ENCODE measurements at regions not wholly inside any gene's neighbourhood (a gene's known extent, or its start where the extent isn't known, plus 50 kb on each side); places are given as distances from the start of the nearest gene placed in this dataset.

GRCh38 chrX:128664211-128664610, 612.0 kb upstream of the ACTRT1 start:
- ATAC-seq (no peak), DNase-seq (ENCODE audit: low read depth in 1 of 2, low spot score in 1 of 2) (no peak), FAIRE-seq (peak; percentile 23)
- Histone ChIP-seq H3K4me2 (no peak overlapping the region), H3K4me3 (no peak overlapping the region), H3K9me3 (no peaks in the 10 kb centered on the region), H3K27ac (no peak overlapping the region), H3K4me1 (no peaks in the 10 kb centered on the region)
- 31% methylated on average over 1 of the region's 1 CpG for WGBS (ENCODE audit: missing lambda C conversion rate)
- TF ChIP-seq MAZ (IDR thresholded peaks at IDR 0.05; ENCODE audit: borderline replicate concordance, low read depth, low read length) (no peak), ZFP36 (IDR thresholded peaks at IDR 0.05; ENCODE audit: borderline replicate concordance, partially characterized antibody) (no peak), ZC3H11A (IDR thresholded peaks at IDR 0.05) (no peak), CEBPB (IDR thresholded peaks at IDR 0.05) (no peak), GATA3 (IDR thresholded peaks at IDR 0.05; ENCODE audit: borderline replicate concordance) (no peak), HDAC2 (IDR thresholded peaks at IDR 0.05) (no peak)
- CTCF ChIA-PET: no interaction called here
- POLR2A ChIA-PET: no interaction called here

- FAIRE-seq: no peak
- POLR2A ChIA-PET: no interaction called here
- H3K4me3 ChIP-seq: no peak overlapping the region
- 32% methylated on average over 6 of the region's 6 CpGs for WGBS (ENCODE audit: missing lambda C conversion rate)
- no peaks in the 10 kb centered on the region for H3K9me3 ChIP-seq
- TF ChIP-seq TFCP2L1 (CRISPR knock-in tag; IDR thresholded peaks at IDR 0.05) (no peak), HOXB13 (CRISPR knock-in tag; IDR thresholded peaks at IDR 0.05; ENCODE audit: low read depth) (no peak), NFE2L2 (conservative IDR thresholded peaks at IDR 0.05; ENCODE audit: low read length) (no peak), PHF8 (IDR thresholded peaks at IDR 0.05; ENCODE audit: borderline replicate concordance, low read depth) (no peak), CHD2 (IDR thresholded peaks at IDR 0.05; ENCODE audit: low read length, partially characterized antibody) (no peak), JUNB (IDR thresholded peaks at IDR 0.05) (no peak), RCOR1 (IDR thresholded peaks at IDR 0.05; ENCODE audit: low read depth, low read length) (no peak), BHLHE40 (IDR thresholded peaks at IDR 0.05; ENCODE audit: low read depth, low read length) (no peak), CBX2 (IDR thresholded peaks at IDR 0.05; ENCODE audit: borderline replicate concordance, low read depth) (no peak), ELK1 (IDR thresholded peaks at IDR 0.05; ENCODE audit: low read depth, low read length) (no peak), KDM5A (IDR thresholded peaks at IDR 0.05) (no peak), NR3C1 (IDR thresholded peaks at IDR 0.05) (no peak), POLR2A (IDR thresholded peaks at IDR 0.05; ENCODE audit: low read length) (no peak), CEBPB (IDR thresholded peaks at IDR 0.05) (no peak), GATA3 (IDR thresholded peaks at IDR 0.05; ENCODE audit: borderline replicate concordance) (no peak), HDAC2 (IDR thresholded peaks at IDR 0.05) (no peak), ATOH8 (CRISPR knock-in tag; IDR thresholded peaks at IDR 0.05; ENCODE audit: low read depth) (no peak), BCL3 (IDR thresholded peaks at IDR 0.05) (no peak)
- TF ChIP-seq, protein P1, sequence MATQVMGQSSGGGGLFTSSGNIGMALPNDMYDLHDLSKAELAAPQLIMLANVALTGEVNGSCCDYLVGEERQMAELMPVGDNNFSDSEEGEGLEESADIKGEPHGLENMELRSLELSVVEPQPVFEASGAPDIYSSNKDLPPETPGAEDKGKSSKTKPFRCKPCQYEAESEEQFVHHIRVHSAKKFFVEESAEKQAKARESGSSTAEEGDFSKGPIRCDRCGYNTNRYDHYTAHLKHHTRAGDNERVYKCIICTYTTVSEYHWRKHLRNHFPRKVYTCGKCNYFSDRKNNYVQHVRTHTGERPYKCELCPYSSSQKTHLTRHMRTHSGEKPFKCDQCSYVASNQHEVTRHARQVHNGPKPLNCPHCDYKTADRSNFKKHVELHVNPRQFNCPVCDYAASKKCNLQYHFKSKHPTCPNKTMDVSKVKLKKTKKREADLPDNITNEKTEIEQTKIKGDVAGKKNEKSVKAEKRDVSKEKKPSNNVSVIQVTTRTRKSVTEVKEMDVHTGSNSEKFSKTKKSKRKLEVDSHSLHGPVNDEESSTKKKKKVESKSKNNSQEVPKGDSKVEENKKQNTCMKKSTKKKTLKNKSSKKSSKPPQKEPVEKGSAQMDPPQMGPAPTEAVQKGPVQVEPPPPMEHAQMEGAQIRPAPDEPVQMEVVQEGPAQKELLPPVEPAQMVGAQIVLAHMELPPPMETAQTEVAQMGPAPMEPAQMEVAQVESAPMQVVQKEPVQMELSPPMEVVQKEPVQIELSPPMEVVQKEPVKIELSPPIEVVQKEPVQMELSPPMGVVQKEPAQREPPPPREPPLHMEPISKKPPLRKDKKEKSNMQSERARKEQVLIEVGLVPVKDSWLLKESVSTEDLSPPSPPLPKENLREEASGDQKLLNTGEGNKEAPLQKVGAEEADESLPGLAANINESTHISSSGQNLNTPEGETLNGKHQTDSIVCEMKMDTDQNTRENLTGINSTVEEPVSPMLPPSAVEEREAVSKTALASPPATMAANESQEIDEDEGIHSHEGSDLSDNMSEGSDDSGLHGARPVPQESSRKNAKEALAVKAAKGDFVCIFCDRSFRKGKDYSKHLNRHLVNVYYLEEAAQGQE (IDR thresholded peaks at IDR 0.05): no peak
- no peak for DNase-seq (ENCODE audit: low read depth in 1 of 2, low spot score in 1 of 2)
- no peak overlapping the region for H3K4me2 ChIP-seq
- no peaks in the 10 kb centered on the region for H3K4me1 ChIP-seq
- CTCF ChIA-PET: interaction anchor here (0.7 to 0.8 kb wide), 2 partner anchors 41 to 1096 kb away, joined by 3 read pairs; no protein-coding TSS in a partner anchor
- no peak for ATAC-seq
- no peak overlapping the region for H3K27ac ChIP-seq
These were observed 601.4 kb upstream of the ACTRT1 start for GRCh38 chrX:128653524-128654060.

Data from A549 (cell line).